Panc1 (cell line): ENCODE measurements at regions not wholly inside any gene's neighbourhood (a gene's known extent, or its start where the extent isn't known, plus 50 kb on each side); places are given as distances from the start of the nearest gene placed in this dataset.

Experiments
- ATAC-seq: fragments of 200-7000 bp; cut with Tn5 transposase; 2 replicates; pipeline ENCODE4 v1.9.1; 2020; ENCODE audit warnings: mild to moderate bottlenecking, moderate library complexity
- BruUV-seq: library from RNA; stranded (reverse); fragments of 400-500 nt; replicated peaks from 2 replicates; lab custom pipeline; 2021; lab: Mats Ljungman, UMichigan
- CTCF ChIA-PET: fragments of 300-600 bp; sonication (Branson Sonifier 250); formaldehyde crosslinking; loops from one replicate; lab custom pipeline; 2022; ENCODE audit warnings: antibody characterized with exemption; lab: Charles Lee
- POLR2A ChIA-PET: fragments of 300-600 bp; sonication (Branson Sonifier 250); formaldehyde crosslinking; loops from one replicate; lab custom pipeline; 2022; ENCODE audit warnings: antibody characterized with exemption; lab: Charles Lee
- DNase-seq: peaks from one replicate; pipeline ENCODE4 v3.0.0-alpha.2; 2010; ENCODE audit warnings: low read depth, low spot score
- H3K27ac ChIP-seq: 2 replicates; pipeline ENCODE4 v1.5.1; 2011; ENCODE audit warnings: mild to moderate bottlenecking, low read length, inconsistent platforms
- H3K27me3 ChIP-seq: fragments of 200-500 bp; sonication (Bioruptor generic); 2 replicates; pipeline ENCODE4 v1.6.0; 2014; ENCODE audit warnings: low read length, inconsistent platforms; ENCODE audit not compliant: control insufficient read depth, insufficient read depth
- H3K36me3 ChIP-seq: fragments of 200-500 bp; sonication (Bioruptor generic); 2 replicates; pipeline ENCODE4 v1.5.1; 2014; ENCODE audit warnings: inconsistent platforms, mild to moderate bottlenecking, low read length, moderate library complexity; ENCODE audit not compliant: control insufficient read depth, insufficient read depth
- H3K4me1 ChIP-seq: 2 replicates; pipeline ENCODE4 v1.5.1; 2011; ENCODE audit warnings: inconsistent platforms, mild to moderate bottlenecking, low read length, moderate library complexity; ENCODE audit not compliant: control insufficient read depth, insufficient read depth
- H3K4me3 ChIP-seq, 2 experiments: 2 replicates each; pipeline ENCODE4 v1.5.1; 2011 to 2012; ENCODE audit warnings: low read depth in 2 of 2, low read length in 2 of 2, mild to moderate bottlenecking in 2 of 2, inconsistent platforms in 1 of 2, moderate library complexity in 1 of 2
- H3K9me3 ChIP-seq: fragments of 200-500 bp; sonication (Bioruptor generic); 2 replicates; pipeline ENCODE4 v1.5.1; 2014; ENCODE audit warnings: low read depth, mild to moderate bottlenecking, inconsistent platforms, low read length, moderate library complexity; ENCODE audit not compliant: control insufficient read depth, insufficient read depth
- POLR2AphosphoS5 ChIP-seq: IDR thresholded peaks from 2 replicates; pipeline ENCODE4 v1.6.1; 2012; ENCODE audit warnings: mild to moderate bottlenecking, low read depth, low read length, moderate library complexity
- REST ChIP-seq, 2 experiments: IDR thresholded peaks; 2 replicates each; pipeline ENCODE4 v1.6.1; 2011 to 2012; ENCODE audit warnings: low read depth in 2 of 2, control low read depth in 1 of 2, low read length in 1 of 2, mild to moderate bottlenecking in 1 of 2, moderate library complexity in 1 of 2; ENCODE audit not compliant: insufficient read depth in 1 of 2
- SIN3A ChIP-seq: IDR thresholded peaks from 2 replicates; pipeline ENCODE4 v1.6.1; 2012; ENCODE audit warnings: low read depth, mild to moderate bottlenecking, low read length, moderate library complexity, borderline replicate concordance; ENCODE audit not compliant: insufficient read depth
- TCF7L2 ChIP-seq: IDR thresholded peaks from 2 replicates; pipeline ENCODE4 v1.6.1; 2011; ENCODE audit warnings: mild to moderate bottlenecking, low read depth, low read length, inconsistent platforms
- in situ Hi-C: cut with HindIII; loops from 2 replicates; pipeline ENCODE4 v1.10.0; 2016; ENCODE audit warnings: low sequenced_read_pairs, low pct_unique_long_range_greater_than_20kb
- intact Hi-C: fragments of 100-400 bp; cut with micrococcal nuclease; formaldehyde crosslinking; loops from one replicate; pipeline ENCODE4 v1.10.0; 2022; ENCODE audit not compliant: unreplicated experiment
- TF ChIP-seq, protein P1 (sequence below): fragments of 450-650 bp; IDR thresholded peaks from 2 replicates; pipeline ENCODE4 v1.5.1; 2017; ENCODE audit warnings: mild to moderate bottlenecking

DNA sequence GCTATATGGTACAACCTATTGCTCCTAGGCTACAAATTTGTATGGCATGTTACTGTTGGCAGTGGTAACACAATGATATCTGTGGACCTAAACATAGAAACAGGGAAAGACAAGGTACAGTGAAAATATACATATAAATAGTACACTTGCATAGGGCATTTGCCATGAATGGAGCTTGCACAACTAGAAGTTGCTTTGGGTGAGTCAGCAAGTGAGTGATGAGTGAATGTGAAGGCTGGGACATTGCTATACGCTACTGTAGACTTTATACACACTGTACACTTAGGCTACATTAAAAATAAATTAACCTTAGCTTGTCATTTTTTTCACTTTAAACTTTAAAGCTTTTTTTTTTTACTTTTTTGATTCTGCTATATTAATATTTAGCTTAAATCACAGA is 500.0 kb upstream of the SETBP1 start:
- no peak overlapping the region for H3K4me3 ChIP-seq
- ATAC-seq, result no peak
- intact Hi-C loops (no loop called here), in situ Hi-C loops (no loop called here)
- no peak for TF ChIP-seq TCF7L2
- TF ChIP-seq, protein P1, sequence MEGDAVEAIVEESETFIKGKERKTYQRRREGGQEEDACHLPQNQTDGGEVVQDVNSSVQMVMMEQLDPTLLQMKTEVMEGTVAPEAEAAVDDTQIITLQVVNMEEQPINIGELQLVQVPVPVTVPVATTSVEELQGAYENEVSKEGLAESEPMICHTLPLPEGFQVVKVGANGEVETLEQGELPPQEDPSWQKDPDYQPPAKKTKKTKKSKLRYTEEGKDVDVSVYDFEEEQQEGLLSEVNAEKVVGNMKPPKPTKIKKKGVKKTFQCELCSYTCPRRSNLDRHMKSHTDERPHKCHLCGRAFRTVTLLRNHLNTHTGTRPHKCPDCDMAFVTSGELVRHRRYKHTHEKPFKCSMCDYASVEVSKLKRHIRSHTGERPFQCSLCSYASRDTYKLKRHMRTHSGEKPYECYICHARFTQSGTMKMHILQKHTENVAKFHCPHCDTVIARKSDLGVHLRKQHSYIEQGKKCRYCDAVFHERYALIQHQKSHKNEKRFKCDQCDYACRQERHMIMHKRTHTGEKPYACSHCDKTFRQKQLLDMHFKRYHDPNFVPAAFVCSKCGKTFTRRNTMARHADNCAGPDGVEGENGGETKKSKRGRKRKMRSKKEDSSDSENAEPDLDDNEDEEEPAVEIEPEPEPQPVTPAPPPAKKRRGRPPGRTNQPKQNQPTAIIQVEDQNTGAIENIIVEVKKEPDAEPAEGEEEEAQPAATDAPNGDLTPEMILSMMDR, result no peak
- TF ChIP-seq REST (IDR thresholded peaks at IDR 0.05; ENCODE audit: insufficient read depth in 1 of 2, low read depth in 2 of 2, low read length in 1 of 2), result no peak
- no peak for TF ChIP-seq SIN3A
- no peak for TF ChIP-seq POLR2AphosphoS5
- H3K4me1 ChIP-seq, result no peaks in the 10 kb centered on the region
- BruUV-seq, result no TSS peak
- H3K27ac ChIP-seq, result no peak overlapping the region
- no peaks in the 10 kb centered on the region for H3K9me3 ChIP-seq
- ChIA-PET POLR2A (no interaction called here), CTCF (no interaction called here)
- no peaks in the 10 kb centered on the region for H3K36me3 ChIP-seq
- no peak for DNase-seq
- no peaks in the 10 kb centered on the region for H3K27me3 ChIP-seq

DNA sequence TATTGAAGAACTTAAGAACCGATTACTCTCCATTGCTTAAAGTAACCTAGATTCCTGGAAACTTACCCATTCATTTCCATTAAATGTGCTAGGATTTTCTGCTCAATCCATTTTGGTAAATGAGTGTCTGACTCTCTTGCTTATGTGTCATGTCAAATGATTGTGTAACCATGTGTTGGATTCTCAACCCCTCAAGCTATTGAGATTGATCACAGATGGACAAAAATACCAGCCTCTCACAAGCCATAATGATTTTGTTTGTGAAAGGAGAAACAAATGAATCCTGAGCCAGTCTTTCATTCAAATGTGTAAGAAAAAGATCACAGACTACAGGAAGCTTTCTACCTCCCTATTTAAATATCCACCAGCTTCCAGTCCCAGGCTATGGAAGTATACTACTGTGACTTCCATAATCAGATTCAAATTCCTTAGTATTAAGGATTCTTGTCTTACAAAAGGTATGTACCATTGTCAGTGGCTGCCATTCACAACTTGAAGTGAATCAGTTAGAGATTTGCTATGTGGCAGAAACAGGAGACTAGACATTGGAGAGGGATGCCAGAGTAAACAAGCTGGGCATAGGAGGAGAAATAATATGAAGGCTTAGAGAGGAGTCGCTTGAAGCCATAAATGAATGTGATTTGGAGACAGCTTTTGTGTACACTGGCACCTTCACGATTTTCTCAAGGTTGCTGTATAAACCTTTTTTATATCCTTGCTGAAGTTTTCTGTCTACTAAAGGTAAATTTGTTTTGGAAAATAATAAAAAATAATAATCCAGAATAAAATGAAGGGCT is 498.5 kb upstream of the SETBP1 start:
- Histone ChIP-seq H3K4me1 (no peaks in the 10 kb centered on the region), H3K27ac (no peak overlapping the region), H3K27me3 (no peaks in the 10 kb centered on the region), H3K4me3 (no peak overlapping the region), H3K36me3 (no peaks in the 10 kb centered on the region), H3K9me3 (no peaks in the 10 kb centered on the region)
- ChIA-PET POLR2A (no interaction called here), CTCF (no interaction called here)
- no TSS peak for BruUV-seq
- TF ChIP-seq TCF7L2 (no peak), SIN3A (no peak), REST (IDR thresholded peaks at IDR 0.05; ENCODE audit: insufficient read depth in 1 of 2, low read depth in 2 of 2, low read length in 1 of 2) (no peak), POLR2AphosphoS5 (no peak)
- TF ChIP-seq, protein P1, result no peak
- in situ Hi-C loops, result no loop called here
- ATAC-seq, result no peak
- intact Hi-C loops, result no loop called here
- no peak for DNase-seq
